Psoas muscle (tissue), 7 donors: ENCODE measurements at regions not wholly inside any gene's neighbourhood (a gene's known extent, or its start where the extent isn't known, plus 50 kb on each side); places are given as distances from the start of the nearest gene placed in this dataset.
"Not testable (repeated sequence)": the region's sequence is repeated elsewhere in the genome, so short reads cannot be mapped to it uniquely, and the experiment has no call there.

ENCODE experiments used
- ATAC-seq, 4 donors: fragments of 200-7000 bp; cut with Tn5 transposase; one replicate each; pipeline ENCODE4 v1.9.1; 2020; ENCODE audit warnings: moderate library complexity in 3 of 4, mild to moderate bottlenecking in 2 of 4
- DNase-seq, 2 donors: peaks; one replicate each; pipeline ENCODE4 v3.0.0-alpha.2; 2020
- H3K27ac ChIP-seq: fragments of 200-600 bp; one replicate; pipeline ENCODE4 v1.8.0; 2022
- H3K27me3 ChIP-seq, 3 donors: fragments of 200-600 bp in 1 of 3; one replicate each; pipeline versions ENCODE4 v1.6.1 to v1.8.0; 2013 to 2022; ENCODE audit warnings: low read length in 2 of 3, mild to moderate bottlenecking in 2 of 3, moderate library complexity in 1 of 3; ENCODE audit not compliant: insufficient read depth in 3 of 3
- H3K36me3 ChIP-seq, 2 donors: fragments of 200-600 bp in 1 of 2; one replicate each; pipeline versions ENCODE4 v1.6.1 to v1.8.0; 2013 to 2022; ENCODE audit warnings: low read depth in 1 of 2, mild to moderate bottlenecking in 1 of 2, moderate library complexity in 1 of 2; ENCODE audit not compliant: insufficient read depth in 1 of 2
- H3K4me1 ChIP-seq: fragments of 200-600 bp; one replicate; pipeline ENCODE4 v1.8.0; 2022
- H3K4me3 ChIP-seq: fragments of 200-600 bp; one replicate; pipeline ENCODE4 v1.8.0; 2022; ENCODE audit warnings: mild to moderate bottlenecking
- H3K9me3 ChIP-seq: fragments of 200-600 bp; one replicate; pipeline ENCODE4 v1.8.0; 2022
- CTCF ChIP-seq: fragments of 200-600 bp; IDR thresholded peaks from one replicate; pipeline ENCODE4 v1.8.0; 2022; ENCODE audit warnings: antibody characterized with exemption
- WGBS, 3 donors: extraction: QIAGEN DNeasy Blood & Tissue Kit; methylation state at CpG; one replicate each; pipeline versions ENCODE4 v1.1.6 to v1.1.7; 2013; 5-methylcytosine and 5-hydroxymethylcytosine counted together
- intact Hi-C, 2 donors: fragments of 100-400 bp; cut with DNase I; formaldehyde crosslinking; loops; one replicate each; pipeline versions ENCODE4 v1.11.0 to v1.14.2; 2022
- donor health status: healthy with polysubstance abuse.
- donor health status: DM: no; HTN: no; CAD: no; lungs with moderate emphysema.
- donor health status: Bipolar disorder and iron deficiency.
- donor health status: healthy.
- donor health status: DM: yes; HTN: yes; CAD: no.
- donor health status: DM: no; HTN: no; CAD: no.
- donor health status: DM: yes; HTN: yes; CAD: no.

GRCh38 chr4:10223782-10224181 lies 107.2 kb upstream of the WDR1 start:
- no peak for TF ChIP-seq CTCF
- WGBS, 3 donors, result 81 to 84% (median 83%) methylated on average over 3 of the region's 3 CpGs
- ATAC-seq (no peak), DNase-seq (no peak)
- Histone ChIP-seq H3K27me3 (no peaks in the 10 kb centered on the region), H3K4me1 (no peaks in the 10 kb centered on the region), H3K36me3 (no peaks in the 10 kb centered on the region), H3K27ac (no peak overlapping the region), H3K9me3 (no peaks in the 10 kb centered on the region), H3K4me3 (no peak overlapping the region)
- intact Hi-C loops, result no loop called here

- H3K4me3 ChIP-seq, H3K9me3 ChIP-seq, H3K27ac ChIP-seq, ATAC-seq, DNase-seq, H3K27me3 ChIP-seq, H3K4me1 ChIP-seq, intact Hi-C loops, H3K36me3 ChIP-seq: not testable (repeated sequence)
- WGBS, 3 donors, result 85 to 98% (median 87%) methylated on average over 3 of the region's 3 CpGs
Measured at GRCh38 chr4:10213481-10213880, 96.9 kb upstream of the WDR1 start.

GRCh38 chr4:10212901-10213300 lies 96.3 kb upstream of the WDR1 start:
- no peak for ATAC-seq
- no peak overlapping the region for H3K4me3 ChIP-seq
- 20 to 32% (median 31%) methylated on average over 3 of the region's 3 CpGs for WGBS, 3 donors
- DNase-seq, result no peak
- TF ChIP-seq CTCF, result no peak
- peaks cover 0 to 6% (median 2%) of the 10 kb centered on the region in 3 donors for H3K27me3 ChIP-seq
- H3K27ac ChIP-seq, result no peak overlapping the region
- intact Hi-C loops, result no loop called here
- H3K36me3 ChIP-seq, result no peaks in the 10 kb centered on the region
- H3K9me3 ChIP-seq, result no peaks in the 10 kb centered on the region
- H3K4me1 ChIP-seq, result no peaks in the 10 kb centered on the region

GRCh38 chr4:10212400-10212799 lies 95.8 kb upstream of the WDR1 start:
- H3K27me3 ChIP-seq, result peaks cover 0 to 6% (median 2%) of the 10 kb centered on the region in 3 donors
- H3K4me3 ChIP-seq, result no peak overlapping the region
- H3K4me1 ChIP-seq, result no peaks in the 10 kb centered on the region
- ATAC-seq (no peak), DNase-seq (no peak)
- 68 to 88% (median 72%) methylated on average over 2 of the region's 2 CpGs for WGBS, 3 donors
- no peak for TF ChIP-seq CTCF
- no peak overlapping the region for H3K27ac ChIP-seq
- no peaks in the 10 kb centered on the region for H3K9me3 ChIP-seq
- intact Hi-C loops, result no loop called here
- H3K36me3 ChIP-seq, result no peaks in the 10 kb centered on the region

- intact Hi-C loops, result loop anchor here in 1 of 2 donors (5.0 kb wide), 1 partner anchor 35 kb away; no protein-coding TSS in a partner anchor
- Histone ChIP-seq H3K4me3 (no peak overlapping the region), H3K27me3 (peaks cover 0 to 6% (median 2%) of the 10 kb centered on the region in 3 donors), H3K4me1 (no peaks in the 10 kb centered on the region), H3K9me3 (no peaks in the 10 kb centered on the region), H3K27ac (no peak overlapping the region), H3K36me3 (no peaks in the 10 kb centered on the region)
- TF ChIP-seq CTCF, result no peak
- no peak for ATAC-seq
- DNase-seq, result no peak
- 68 to 82% (median 78%) methylated on average over 4 of the region's 4 CpGs for WGBS, 3 donors
Measured at GRCh38 chr4:10207116-10207515, 90.5 kb upstream of the WDR1 start.
